ENCODE measurements at regions not wholly inside any gene's neighbourhood (a gene's known extent, or its start where the extent isn't known, plus 50 kb on each side); places are given as distances from the start of the nearest gene placed in this dataset.
"Not testable (repeated sequence)": the region's sequence is repeated elsewhere in the genome, so short reads cannot be mapped to it uniquely, and the experiment has no call there.

DNA sequence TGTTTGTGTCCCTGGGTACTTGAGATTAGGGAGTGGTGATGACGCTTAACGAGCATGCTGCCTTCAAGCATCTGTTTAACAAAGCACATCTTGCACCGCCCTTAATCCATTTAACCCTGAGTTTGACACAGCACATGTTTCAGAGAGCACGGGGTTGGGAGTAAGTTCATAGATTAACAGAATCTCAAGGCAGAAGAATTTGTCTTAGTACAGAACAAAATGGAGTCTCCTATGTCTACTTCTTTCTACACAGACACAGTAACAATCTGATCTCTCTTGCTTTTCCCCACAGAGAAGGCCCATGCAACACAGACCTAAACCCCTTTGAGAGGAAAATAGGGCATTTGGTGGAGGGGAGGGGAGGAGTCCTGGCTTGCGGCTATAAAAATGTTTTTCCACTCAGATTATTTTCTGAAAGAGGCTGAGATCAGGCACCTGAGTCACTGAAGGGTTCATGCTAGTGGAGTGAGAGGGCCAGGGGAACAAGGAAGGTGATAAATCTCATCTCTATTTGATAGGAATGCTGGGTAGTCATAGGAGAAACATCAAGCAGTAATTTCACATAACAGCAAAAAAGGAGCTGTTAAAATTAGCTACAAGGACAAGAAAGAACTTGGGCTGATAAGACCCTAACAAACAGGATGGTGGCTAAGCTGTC, 136.9 kb downstream of the OR2B2 start:
- TF ChIP-seq, protein P1, sequence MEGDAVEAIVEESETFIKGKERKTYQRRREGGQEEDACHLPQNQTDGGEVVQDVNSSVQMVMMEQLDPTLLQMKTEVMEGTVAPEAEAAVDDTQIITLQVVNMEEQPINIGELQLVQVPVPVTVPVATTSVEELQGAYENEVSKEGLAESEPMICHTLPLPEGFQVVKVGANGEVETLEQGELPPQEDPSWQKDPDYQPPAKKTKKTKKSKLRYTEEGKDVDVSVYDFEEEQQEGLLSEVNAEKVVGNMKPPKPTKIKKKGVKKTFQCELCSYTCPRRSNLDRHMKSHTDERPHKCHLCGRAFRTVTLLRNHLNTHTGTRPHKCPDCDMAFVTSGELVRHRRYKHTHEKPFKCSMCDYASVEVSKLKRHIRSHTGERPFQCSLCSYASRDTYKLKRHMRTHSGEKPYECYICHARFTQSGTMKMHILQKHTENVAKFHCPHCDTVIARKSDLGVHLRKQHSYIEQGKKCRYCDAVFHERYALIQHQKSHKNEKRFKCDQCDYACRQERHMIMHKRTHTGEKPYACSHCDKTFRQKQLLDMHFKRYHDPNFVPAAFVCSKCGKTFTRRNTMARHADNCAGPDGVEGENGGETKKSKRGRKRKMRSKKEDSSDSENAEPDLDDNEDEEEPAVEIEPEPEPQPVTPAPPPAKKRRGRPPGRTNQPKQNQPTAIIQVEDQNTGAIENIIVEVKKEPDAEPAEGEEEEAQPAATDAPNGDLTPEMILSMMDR (IDR thresholded peaks at IDR 0.05), result not testable (repeated sequence)
- TF ChIP-seq POLR2A (IDR thresholded peaks at IDR 0.05), result not testable (repeated sequence)

Measured in esophagus squamous epithelium (tissue), 4 donors.